HG03342 (cell line): ENCODE measurements at regions not wholly inside any gene's neighbourhood (a gene's known extent, or its start where the extent isn't known, plus 50 kb on each side); places are given as distances from the start of the nearest gene placed in this dataset.
A peak's percentile ranks its signal among the peaks of the same experiment; 100 is the strongest.

Experiments
- ATAC-seq: cut with Tn5 transposase; IDR thresholded peaks from one replicate; pipeline ENCODE4 v1.9.1; 2021; ENCODE audit warnings: mild to moderate bottlenecking, moderate library complexity; ENCODE audit not compliant: unreplicated experiment

DNA sequence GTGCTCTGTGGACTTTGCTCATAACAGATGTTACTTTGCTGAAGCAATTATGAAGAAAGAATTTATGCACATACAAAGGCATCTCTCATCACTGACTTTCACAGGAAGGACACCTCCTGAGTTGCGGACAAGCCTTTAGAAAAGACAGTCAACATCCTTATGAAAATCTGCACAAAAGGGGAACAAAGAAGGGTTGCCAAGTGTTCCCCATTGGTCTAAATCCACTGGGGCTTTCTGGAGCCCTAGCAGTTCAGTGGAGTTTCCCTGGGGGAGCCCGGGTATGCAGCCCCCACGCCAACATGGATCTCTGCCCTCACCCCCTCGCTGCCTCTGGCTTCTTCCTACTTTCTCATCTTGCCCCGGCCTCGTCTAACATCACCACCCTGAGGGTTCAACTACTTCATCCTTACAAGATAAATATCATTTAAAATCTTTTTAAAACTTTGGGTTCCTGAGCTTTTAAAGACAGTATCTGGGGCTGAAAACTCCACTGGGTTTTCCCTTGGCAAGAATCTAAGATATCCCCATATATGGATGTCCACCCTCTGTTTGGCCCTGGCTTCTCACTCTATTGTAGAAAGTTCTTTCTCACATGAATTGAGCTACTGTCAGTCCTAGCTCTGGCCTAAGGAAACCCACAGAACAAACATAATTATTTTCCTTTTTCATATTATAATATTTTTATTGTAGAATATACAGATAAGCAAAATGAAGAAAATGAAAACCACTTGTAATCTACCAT lies 207.9 kb upstream of the RGMA start:
- ATAC-seq: peak; percentile 48

DNA sequence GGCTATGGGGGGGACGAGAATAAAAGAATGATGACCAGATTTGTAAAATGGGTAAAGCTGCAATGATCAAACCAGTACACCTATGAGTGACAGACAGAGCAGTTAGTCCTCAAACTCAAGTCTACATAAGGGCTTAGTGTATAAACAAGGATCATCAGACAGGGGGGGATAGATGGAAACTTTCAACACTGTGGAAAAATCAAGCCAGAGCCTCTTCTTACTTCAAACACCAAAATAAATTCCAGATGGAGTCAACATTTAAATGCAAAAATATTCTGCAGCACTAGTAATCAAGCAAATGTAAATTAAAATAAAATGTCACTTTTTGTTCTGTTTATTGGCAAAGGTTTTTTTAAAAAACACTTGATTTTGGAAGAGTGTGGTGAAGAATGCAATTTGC lies 205.9 kb upstream of the RGMA start:
- no peak for ATAC-seq

DNA sequence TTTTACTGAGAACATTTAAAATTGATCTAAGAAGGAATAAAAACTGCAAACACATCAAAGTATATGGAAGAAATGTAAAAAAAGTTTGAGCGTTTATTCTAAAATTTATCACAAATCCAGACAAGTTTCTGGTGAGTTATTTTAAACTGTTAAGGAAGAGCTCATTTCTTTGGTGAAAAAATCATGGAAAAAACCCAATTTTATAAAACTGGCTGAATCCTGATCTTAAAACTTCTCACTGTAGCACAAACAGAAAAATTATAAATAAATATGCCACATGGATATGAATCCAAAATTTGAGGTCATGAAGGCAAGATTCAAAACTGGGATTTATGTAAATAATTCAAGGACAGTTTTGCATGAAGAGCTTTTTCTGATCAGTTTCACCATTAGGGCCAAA lies 205.1 kb upstream of the RGMA start:
- no peak for ATAC-seq

DNA sequence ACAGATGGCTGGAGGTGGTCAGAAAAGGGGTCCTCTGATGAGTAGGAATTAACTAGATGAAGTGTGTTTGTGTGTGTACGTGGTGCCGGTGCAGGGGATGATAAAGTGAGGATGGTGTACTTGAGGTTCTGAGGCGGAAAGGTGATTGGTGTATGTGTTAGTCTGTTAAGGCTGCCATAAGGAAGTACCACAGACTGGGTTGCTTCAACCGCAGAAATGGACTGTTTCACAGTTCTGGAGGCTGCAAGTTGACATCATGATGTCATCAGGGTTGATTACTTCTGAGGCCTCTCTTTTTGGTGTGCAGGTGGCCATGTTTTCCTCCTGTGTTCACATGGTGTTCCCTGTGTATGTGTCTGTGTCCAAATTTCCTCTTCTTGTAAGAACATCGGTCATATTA lies 202.4 kb upstream of the RGMA start:
- no peak for ATAC-seq

DNA sequence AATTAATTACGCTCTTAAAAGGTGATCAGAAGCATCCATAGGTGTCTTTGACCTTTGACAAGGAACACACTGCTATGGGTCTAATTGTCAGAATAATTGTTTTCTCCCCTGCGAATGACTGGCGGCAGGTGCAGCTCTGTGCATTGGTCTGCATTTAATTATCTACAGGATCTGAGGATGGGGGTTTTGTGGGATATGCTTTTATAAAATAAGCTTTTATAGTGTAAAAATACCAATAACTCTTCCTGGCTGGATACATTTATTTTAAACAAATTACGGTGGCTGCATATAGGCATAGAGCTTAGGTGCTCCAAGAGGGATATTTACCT lies 201.6 kb upstream of the RGMA start:
- no peak for ATAC-seq

DNA sequence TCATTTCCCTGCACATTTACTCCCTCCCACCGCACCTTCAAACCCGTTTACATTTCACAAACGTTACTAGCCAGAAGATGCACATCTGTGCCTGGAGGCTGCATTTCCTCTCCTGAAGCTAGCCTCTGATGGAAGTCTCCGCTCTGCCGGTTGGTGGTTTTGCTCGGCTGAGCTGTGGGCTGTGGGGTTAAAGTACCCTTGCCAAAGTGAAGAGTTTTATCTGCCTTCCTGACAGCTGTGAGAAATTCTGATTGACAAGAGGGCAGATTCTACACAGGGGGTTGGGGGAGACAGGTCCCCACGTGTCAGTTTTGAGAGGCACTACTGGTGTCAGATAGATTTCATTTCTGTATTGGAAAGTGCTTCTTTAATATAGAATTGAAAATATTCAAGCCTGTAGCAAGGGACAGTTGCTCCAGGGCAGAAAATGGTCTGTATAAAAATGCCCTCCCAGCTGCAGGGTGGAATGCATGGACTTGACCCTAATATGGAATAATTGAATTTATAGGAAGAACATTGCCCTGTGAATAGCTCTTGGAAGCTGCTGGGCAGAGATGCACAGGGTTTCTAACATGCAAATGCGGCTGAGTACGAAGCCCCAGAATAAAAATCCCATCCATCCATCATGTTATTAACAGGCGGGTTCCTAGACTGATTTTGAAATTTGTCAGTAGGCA lies 201.1 kb upstream of the RGMA start:
- ATAC-seq: no peak

DNA sequence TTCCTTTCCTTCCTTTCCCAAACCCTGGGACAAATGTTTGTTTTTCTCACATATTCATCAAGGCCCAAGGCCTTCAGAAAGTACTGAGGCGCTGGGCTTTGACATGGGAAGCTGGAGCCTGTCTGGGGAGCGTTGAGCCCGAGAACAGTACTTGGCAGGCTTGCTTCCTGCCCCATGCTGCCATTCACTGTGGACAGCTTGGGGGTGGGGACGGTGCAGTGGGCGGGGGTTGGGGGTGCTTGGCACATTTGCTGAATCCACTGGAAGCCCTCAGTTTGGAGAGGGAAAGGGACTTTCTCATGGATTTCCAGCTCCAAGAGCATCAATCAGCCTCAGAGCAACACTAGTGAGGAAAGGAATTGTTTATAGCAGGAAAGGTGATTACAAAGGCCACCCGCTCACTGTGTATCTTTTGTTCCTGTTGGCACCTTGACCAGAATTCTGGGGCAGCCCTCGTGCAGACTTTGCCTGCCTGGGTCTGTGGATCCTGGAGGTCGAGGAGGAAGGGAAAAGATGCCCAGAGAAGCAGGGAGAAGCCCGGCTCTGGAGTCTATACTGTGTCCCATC lies 199.8 kb upstream of the RGMA start:
- ATAC-seq: no peak

DNA sequence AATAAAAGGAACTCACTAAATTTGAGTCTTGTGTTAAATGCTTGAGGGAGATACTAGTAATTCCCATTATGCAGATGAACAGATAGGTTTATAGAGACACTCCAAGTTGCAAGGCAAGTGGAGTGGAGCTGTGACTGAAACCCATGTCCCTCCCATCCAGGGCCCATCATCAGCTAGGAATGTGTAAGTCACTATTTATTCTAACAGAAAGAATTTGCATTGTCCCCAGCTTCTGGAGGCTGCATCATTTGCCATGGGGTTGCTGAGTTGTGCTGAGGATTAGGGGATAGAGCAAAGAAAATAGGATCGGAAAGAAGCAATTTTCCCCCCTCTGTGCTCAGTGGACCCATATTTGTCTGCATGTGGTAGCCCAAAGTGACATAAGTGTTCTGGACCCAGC lies 197.4 kb upstream of the RGMA start:
- ATAC-seq: no peak

DNA sequence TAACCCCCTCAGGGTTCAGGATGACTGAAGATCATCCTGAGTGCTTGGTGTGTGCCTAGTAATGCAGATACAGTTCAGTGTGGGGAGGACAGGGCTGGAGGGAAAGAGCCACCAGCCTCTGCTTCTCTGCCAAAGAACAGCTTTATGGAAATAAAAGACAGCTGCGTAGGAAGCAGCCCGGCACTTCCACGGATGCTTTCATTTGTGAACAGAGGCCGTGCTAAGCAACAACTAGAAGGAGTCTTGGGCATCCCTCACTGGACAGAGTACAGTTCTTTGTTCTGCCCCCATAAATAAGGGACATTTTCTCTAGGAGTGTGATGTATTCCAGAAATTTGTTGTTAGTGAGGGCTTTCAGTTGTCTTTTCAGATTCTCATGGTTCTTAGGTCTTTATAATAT lies 194.8 kb upstream of the RGMA start:
- no peak for ATAC-seq

DNA sequence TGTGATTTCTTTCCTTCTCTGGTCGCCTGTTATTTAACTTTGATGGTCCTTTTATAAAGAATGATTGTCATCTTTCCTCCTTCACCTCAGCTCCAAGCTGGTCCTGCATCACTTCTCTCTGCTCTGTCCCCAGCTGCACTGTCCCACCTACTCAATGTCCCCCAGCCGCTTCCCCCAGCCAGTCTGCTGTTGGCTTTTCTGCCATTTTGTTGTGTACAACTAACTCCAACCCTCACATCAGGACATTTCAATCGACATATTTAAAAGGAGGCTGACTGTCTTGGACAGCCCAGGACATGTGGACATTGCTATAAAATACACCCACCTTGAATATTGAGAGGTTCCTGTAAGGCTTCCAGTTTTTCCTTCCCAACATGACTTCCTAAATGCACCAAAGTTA lies 193.8 kb upstream of the RGMA start:
- no peak for ATAC-seq

DNA sequence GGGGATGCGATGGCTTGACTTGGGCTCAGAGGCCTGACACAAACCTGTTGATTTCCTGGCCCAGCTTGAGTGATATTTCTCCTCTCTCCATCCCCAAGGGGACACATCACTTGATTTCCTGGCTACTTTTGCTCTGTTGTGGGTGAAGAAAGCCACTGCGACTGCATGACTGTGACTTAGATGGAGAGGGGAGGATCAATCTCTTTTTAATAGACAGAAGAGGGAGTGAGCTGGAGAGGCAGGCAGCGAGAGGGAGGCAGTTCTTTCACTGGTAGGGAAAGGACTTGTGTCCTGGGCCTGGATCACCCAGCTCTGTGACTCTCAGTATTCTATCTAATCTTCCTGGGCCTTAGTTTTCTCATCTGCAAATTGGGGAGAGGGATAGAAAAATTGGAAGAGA lies 189.8 kb upstream of the RGMA start:
- no peak for ATAC-seq

DNA sequence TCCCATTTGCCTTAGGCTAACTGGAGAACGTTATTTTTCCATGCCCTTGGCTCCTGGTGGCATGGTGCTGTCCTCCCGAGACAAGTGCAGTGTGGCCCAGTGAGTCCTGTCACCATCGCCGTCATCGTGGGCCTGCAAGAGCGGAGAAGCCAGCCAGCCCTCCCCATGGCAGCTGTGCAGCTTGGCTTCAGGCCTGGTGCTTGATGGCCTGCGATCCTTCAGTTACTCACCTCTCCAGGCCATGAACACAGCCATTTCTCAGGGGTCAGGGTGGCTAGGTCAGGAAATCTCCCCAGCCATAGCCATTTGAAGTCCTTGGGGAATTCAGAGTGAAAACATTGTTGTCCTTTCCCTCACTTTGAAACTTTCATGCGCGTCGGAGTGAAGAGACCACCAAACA lies 189.0 kb upstream of the RGMA start:
- no peak for ATAC-seq

DNA sequence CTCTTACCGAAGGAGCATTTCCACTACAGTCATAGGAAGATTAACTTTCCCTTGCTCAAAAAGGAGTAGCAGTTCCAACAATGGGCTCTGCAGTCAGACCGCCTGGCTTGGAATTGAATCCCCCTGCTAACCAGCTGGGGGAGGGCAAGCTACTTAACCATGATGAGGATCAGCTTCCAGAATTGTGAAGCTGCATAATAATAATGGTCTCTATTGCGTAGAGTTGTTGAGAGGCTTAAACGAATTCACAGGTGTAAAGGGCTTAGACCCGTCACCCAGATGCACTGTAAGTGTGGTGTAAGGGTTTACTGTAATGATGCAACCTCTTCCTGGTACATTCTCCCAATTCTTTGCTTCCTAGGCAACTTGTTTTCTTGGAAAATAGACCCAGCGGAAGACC lies 185.2 kb upstream of the RGMA start:
- ATAC-seq: no peak

DNA sequence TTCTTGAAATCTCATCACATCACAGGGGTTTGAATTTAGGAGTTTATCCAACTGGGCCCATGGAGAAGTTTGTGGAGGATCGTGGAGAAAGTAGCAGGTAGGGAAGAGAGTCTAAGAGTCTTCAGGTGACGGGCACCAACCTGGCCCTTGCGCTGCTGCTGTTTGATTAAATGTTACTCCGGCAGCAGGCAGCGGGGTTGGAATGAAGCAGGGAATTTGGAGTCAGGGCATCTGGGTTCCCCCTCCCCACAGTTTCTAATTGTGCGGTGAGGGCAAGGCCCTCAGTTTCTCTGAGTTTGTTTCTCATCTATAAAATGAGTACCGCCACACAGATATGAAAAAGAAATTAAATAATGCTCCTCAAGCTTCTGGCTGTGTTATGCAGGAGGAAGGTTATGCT lies 182.9 kb upstream of the RGMA start:
- no peak for ATAC-seq

DNA sequence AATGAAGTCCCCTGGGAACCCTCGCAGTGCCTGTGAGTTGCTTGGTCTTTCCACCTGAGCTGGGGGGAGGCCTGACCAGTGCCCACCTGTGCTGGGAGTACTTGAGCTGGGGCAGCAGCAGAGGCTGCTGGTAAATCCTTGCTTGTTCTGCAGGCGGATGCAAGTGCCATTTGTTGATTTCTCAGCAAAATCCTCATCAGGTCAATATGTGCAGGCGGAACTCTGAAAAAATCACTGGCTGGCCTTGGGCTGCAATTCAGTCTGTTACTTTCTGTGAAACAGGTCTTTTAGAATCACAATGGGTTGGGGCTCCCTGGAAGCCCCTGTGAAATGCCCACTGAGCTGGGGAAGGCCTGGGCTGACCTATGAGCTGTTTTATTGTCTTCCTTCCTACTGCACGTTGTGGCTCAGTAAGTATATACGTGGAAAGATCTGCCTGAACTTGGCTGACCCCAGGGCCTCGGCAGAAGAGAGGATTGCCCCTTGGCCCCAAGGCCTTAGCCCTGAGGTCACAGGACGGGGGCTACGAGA lies 182.0 kb upstream of the RGMA start:
- no peak for ATAC-seq

DNA sequence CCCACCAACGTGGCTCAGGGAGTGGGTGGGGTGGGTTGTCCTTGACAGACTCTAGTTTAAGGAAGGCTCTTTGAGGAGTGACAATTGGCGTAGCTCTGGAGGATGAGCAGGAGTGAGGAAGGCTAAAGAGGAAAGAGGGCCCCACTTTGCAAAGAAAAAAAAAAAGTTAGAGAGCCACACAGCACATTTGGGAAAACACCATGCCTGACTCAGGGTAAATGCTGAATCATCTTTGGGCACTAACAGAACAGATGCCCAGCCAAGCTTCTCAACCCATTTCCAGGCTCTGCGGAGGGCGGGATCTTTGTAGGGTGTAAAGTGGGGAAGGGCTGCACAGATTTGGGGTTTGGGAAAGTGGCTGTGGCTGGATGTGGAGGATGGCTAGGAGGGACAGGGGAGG lies 179.1 kb upstream of the RGMA start:
- no peak for ATAC-seq

DNA sequence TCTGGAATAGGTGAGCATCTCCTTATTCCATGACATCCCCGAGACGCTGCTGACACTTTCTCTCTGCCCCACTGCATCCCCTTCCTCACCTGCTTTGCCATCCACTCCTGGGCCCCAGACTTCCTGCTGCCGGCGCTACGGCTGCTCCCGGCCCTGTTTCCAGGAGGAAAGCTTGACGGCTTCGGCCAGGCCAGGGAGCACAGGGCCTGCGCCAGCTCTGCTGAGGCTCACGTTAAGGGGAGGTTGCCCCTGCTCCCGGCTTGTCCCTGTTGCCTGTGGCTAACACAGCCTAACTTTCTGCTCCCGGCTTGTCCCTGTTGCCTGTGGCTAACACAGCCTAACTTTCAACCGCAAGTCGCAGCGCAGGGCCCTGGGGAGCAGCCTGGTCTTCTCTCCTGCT lies 177.3 kb upstream of the RGMA start:
- ATAC-seq: no peak

DNA sequence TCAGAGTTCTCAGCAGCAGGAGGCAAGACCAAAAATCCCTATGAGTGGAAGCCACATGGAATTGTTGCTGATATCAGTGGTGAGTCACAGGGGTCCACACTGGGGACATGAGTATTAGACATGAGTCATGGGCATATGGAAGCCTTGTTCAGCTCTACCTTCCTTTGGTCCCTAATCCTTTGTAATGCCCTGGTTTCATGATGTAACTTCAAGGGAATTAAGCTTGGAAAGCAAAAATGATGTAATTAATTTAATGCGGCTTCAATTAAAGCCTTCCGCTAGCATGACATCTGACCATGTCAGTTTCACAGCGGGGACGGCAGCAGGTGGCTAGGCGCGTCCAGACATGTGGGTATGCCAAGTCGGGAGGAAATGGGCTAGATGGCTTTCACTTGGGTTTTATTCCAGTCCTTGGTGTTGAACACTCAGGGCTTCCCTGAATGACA lies 176.1 kb upstream of the RGMA start:
- ATAC-seq: no peak

DNA sequence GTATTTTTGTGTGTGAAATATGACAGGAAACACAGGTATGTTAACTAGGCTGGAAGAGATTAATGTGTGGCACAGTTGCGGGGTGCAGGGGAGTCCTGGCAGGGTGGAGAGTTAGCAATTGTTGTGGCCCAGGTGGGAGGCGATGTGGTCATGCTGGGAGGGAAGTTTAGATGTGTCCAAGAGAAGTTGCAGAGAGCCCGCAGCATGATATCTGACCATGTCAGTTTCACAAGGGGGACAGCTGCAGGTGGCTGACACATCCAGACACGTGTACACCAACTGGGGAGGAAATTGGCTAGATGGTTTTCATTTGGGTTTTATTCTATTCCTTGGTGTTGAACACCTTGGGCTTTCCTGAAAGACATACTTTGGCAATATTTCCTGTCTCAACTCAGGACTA lies 172.8 kb upstream of the RGMA start:
- ATAC-seq: no peak

DNA sequence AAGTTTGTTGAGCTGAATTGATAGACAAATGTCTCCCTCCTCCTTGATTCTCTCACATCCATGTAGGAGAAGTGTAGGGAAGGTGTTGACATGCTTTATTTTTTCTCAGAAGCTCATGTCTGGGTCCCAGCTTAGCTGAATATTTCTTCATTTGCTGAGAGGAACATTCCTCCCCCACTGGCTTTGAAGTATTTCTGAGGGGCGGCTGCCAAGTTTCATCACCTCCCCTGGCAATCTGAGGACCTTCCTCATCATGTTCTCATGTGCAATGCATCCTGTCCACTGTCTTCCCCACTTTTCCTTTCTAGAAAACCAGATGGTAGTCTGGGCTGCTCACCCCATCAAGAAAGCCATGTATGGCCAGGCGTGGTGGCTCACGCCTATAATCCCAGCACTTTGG lies 168.9 kb upstream of the RGMA start:
- ATAC-seq: no peak

DNA sequence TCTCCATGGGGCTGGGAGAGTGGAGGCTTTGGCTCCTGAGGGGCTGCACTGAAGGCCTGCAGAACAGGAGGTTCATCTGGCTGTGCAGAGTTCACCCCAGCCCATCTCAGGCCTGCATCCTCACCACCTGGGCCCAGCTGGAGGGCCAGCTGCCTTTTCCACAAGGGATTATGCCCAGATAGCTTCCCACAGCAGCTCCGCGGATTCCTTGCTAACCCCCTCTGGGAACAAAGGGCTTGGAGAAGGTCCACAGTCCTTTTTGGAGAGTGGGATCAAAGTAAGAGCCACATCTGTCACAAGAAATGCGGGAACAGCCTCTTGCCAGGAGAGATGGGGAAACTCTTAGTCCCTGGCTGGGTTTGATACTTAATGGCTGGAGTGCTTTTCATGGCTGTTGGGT lies 164.7 kb upstream of the RGMA start:
- no peak for ATAC-seq

DNA sequence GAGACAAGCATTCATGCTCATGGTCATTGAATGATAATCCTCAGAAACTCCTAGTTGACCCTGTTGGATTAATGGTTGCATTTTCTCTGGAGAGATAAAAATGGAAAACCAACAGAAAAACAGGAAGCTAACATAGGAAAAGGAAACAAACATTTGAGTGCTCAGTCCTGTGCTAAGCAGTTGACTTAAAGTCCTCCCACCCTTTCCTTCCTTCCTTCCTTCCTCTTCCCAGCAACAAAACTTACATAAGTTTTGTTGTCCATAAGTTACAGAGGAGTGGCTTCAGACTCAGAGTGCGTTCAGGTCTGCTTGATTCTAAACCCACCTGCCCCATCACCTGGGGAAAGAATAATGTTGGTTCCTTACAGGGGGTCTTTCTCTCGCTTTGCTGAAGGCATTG lies 163.8 kb upstream of the RGMA start:
- no peak for ATAC-seq
